ENCODE measurements at regions not wholly inside any gene's neighbourhood (a gene's known extent, or its start where the extent isn't known, plus 50 kb on each side); places are given as distances from the start of the nearest gene placed in this dataset.
"Not testable (repeated sequence)": the region's sequence is repeated elsewhere in the genome, so short reads cannot be mapped to it uniquely, and the experiment has no call there.

DNA sequence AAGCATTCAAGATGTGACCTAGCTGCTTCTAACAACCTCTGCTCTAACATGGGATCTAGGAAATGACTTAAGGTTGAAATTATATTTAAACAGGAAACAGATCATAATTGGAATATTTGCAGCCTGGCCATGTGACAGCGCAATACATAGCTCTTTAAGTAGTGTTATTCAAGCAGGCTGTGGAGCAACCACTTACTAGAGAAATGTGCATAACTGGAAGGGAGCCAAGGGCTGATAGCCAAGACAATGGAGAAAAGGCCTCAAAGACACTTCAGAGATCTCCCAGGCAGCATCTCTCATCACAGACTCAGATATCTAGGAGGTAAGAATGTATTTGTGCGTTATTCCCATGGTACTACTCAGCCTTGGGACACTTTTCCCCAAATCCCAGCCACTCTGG, 823.0 kb upstream of the PRMT6 start:
- H3K27ac ChIP-seq, result no peak overlapping the region
- DNase-seq (ENCODE audit: low read depth, low spot score), result no peak

DNA sequence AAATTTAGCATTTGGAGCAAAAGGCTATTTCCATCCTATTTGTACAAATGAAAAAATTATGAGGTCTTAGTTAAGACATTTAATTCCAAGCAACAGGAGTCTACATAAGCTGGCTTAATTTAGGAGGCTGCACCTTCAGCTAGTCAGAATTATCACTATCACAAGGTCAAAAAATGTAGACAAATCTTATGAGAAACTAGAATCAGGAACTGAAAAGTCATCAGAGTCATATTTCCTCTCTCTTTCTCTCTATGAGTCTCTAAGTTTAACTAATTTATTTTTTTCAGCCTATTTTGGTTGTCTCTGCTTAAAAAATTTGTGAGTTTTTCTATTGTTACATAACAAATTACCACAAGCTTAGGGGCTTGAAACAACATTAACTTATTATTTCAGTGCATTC, 807.1 kb upstream of the PRMT6 start:
- DNase-seq (ENCODE audit: low read depth, low spot score), result no peak
- H3K27ac ChIP-seq, result no peak overlapping the region

DNA sequence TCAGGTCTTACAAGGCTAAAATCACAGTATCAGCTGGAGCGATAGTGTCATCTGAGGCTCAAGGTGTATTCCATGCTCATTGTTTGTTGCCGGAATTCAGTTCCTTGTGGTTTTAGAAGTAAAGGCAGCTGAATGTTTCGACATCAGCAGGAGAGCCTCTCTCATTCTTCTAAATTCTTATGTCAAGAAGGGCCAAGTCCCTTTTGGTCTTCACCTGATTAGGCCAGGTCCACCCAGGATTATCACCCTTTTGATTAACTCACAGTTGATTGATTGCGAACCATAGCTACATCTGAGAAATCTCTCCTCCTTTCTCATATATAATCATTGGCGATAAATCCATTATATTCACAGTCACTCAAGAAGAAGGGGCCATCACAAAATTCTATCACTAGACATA, 806.7 kb upstream of the PRMT6 start:
- no peak overlapping the region for H3K27ac ChIP-seq
- DNase-seq (ENCODE audit: low read depth, low spot score), result no peak

DNA sequence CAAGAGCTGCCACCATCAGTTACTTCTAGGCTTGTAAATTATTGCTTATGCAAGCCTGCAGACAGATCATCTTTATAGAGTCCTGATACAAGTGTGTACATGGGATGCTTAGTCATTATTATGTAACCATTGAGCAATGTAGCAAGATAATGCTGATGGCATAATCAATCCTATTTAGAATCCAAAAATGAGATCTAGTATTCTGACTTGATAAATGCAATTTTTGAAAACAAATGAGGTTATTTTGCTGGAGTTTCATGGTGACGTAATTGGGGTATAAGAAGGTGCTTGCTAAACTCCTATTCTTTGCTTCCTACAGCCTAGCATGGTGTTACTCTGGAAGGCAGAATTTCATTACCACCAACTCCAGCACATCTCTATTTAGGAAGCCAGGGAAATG, 801.7 kb upstream of the PRMT6 start:
- peak overlapping the region; percentile 40 for H3K27ac ChIP-seq
- DNase-seq (ENCODE audit: low read depth, low spot score), result peak; percentile 16

DNA sequence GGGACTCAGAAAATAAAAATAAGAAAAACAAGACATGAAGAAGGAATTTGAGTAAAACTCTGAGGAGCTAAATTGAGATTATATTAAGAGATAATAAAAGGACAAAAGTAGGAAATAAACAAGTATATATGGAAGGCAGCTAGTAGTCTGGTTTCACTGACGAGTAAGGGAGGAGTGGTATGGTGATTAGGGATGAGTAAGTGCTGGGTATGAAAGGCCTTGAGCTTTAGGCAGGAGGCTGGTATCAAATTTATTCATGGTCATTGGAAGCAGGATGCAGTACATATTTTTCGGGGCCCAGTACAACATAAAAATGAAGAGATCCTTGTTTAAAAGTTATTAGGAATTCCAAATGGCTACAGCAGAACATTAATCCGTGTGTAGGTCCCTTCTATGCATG, 789.7 kb upstream of the PRMT6 start:
- no peak for DNase-seq (ENCODE audit: low read depth, low spot score)
- H3K27ac ChIP-seq, result peak overlapping the region; percentile 23

DNA sequence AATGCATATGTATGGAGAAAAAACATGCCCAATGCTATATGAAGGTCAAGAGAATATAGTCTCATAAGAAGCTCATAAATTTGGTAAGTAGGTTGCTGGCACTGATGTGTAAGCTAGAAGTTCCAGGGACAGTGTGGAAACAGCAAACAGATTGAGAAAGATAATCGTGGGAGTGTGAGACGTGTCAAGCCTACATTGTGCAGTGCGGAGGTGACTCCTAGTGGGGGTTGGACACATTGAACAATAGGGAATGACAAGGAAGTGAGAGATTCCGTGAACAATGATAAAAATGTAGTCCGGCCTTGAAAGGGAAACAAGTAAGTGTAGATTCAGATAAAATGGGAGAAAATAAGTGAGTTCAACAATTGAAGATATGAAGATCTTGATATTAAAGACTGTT, 788.4 kb upstream of the PRMT6 start:
- DNase-seq (ENCODE audit: low read depth, low spot score), result no peak
- peak overlapping the region; percentile 23 for H3K27ac ChIP-seq

DNA sequence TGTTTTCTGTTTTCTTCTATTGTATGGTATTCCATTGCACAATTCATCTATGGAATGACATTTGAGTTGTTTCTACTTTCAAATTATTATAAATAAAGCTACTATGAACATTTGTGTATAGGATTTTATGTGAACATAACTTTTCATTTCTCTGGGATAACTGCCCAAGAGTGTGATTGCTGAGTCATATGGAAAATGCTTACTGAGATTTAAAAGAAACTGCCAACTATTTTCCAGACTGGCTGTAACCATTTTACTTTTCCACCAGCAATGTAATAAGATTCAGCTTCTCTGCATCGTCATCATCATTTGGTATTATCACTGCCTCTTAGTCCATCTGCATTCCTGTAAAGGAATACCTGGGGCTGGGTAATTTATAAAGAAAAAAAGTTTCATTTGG, 779.6 kb upstream of the PRMT6 start:
- DNase-seq (ENCODE audit: low read depth, low spot score), result no peak
- no peak overlapping the region for H3K27ac ChIP-seq

DNA sequence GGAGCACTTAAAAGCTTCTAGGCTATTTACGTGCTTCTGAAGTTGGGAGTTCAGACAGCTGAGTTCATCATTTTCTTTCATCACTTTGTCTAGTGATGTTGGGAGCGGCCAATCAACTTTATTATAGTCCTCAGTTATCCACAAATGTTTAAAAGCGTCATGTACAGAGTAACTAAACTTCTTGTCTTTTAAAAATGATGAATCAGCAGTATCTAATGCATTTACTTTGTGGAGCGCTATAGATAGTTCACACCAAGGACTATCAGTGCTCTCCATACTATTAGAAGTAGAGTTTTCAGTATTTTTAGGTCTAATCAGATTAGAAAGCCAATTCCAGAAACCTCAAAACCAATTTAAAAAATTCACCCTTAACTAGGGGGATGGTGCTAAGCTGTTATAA, 778.7 kb upstream of the PRMT6 start:
- H3K27ac ChIP-seq, result no peak overlapping the region
- DNase-seq (ENCODE audit: low read depth, low spot score), result no peak

DNA sequence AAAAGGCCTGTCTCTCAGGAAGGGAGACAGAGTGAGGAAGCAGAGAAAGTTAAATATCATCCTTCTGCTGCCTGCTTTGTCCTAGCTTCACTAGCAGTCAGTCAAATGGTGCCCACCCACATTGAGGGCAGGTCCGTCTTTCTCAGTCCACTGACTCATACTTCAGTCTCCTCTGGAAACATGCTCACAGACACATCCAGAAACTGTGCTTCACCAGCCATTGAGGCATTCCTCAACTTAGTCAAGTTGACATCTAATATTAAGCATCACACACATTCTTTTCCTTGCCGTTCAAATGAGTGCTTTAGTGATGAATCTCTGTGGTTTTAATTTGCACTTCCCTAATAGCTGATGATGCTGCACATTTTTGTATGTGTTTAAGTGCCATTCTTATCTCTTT, 777.8 kb upstream of the PRMT6 start:
- no peak overlapping the region for H3K27ac ChIP-seq
- no peak for DNase-seq (ENCODE audit: low read depth, low spot score)

DNA sequence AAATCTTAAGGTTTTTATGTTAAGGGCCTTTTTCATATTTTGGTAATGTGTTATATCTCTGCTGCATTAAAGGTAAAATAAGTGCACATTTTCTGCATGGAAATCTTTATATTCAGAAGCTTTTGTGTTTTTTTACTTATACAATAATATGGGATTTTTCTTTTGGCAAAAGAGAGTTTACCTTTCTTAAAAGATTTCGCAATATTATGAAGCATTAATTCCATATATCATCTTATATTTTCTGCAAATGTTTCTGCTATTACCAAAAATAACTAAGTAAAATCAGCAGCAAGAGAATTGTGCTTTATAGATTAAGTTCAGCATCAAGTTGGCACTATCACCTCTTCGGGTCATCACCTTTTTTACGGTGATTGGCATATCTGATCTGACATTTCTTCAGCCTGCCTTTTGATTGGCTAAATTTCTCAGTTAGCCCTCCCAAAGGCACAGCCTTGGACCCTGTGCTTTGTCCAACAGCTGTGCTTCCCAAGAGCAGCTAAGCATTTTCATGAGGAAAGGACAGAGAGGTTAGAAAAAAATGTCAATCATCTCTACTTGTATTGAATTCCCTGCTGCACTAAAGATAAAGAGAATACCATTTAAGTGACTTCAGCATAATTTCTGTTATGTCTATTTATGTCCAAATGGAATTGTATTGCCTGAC, 767.1 kb upstream of the PRMT6 start:
- no peak for DNase-seq (ENCODE audit: low read depth, low spot score)
- H3K27ac ChIP-seq, result no peak overlapping the region

DNA sequence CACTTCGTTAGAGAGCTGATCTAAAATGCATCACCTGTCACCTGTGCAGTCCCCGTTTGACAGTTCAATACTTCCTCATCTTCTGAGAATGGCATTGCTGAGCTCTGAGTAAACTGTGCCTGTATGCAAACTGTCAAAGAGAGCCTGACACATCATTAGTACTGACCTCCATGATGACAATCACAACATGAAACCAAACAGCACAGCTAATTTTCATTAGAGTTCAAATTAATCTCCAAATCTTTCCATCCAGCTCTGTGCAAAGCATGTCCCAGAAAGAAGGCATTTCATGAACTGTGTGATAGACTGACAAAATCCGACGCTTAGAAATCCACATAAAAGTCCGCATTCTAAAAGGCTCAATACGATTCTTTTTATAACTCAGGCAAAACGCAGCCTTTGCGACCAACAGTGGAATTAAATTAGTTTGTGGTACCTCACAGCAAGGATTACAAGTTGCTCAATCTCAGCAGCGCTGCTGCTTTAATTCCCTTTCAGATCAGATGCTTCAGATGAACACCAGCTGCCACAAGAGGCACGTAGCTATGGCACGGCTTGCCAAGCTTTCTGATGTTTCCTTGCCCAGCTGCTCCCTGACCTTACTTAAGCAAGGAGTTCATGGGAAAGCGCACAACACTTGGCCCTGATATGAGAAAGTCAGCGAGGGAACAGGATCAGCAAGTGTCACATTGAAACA, 765.5 kb upstream of the PRMT6 start:
- DNase-seq (ENCODE audit: low read depth, low spot score), result no peak

DNA sequence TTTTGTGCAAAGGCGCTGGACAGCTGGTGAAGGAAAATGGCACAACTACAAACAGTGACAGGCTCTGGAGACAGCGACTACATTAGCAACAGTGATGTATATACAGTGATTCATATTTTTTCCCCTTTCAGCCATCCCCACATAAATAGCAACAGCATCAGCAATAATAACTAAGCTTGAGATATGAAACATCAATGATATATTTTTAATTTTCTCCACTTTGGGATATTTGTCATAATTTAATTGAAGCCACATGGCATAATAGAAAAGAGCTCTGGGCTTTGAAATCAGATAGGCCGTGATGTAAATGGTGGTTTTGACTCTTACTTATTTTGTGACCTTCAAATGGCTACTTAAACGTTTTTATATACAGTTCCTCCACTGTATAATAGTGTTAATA, 764.3 kb upstream of the PRMT6 start:
- H3K27ac ChIP-seq, result no peak overlapping the region
- DNase-seq (ENCODE audit: low read depth, low spot score), result no peak

More for the DNA sequence above, 765.5 kb upstream of the PRMT6 start:
- H3K27ac ChIP-seq, result no peak overlapping the region

DNA sequence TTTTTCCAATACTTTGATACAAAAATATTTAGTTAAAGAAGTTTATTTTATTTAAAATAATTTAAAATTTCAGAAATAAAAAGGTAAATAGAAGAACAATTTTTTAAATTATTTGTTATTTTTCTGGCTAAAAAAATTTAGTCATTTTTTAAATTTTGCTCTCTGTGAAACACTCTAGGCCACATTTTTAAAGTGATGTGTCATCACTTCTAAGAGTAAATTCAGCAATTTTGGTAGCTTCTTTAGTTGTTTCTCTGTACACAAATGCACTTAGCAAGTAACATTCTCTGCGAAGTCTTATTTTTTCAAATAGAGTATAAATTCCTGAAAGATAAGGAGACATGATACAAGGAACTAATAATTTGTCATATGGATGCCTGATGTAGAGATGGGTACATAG, 760.0 kb upstream of the PRMT6 start:
- DNase-seq (ENCODE audit: low read depth, low spot score), result no peak
- no peak overlapping the region for H3K27ac ChIP-seq

DNA sequence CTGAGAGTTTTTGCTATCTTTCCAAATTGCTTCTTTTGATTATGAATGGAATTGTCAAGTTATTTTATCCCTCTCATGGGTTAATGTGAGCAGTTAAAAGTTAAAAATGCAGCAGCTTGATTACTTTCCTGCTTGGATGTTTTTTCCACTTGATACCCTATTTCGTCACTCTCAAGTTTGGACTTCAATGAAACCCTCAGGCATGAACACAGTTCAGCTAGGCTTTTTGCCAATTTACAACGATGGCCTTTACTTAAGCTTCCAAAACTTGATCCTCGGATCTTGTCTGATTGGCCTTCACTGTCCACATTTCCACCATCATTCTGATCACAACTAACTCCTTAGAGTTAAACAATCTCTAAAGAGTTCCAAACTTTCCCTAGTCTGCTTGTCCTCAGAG, 752.4 kb upstream of the PRMT6 start:
- no peak for DNase-seq (ENCODE audit: low read depth, low spot score)
- H3K27ac ChIP-seq, result no peak overlapping the region

DNA sequence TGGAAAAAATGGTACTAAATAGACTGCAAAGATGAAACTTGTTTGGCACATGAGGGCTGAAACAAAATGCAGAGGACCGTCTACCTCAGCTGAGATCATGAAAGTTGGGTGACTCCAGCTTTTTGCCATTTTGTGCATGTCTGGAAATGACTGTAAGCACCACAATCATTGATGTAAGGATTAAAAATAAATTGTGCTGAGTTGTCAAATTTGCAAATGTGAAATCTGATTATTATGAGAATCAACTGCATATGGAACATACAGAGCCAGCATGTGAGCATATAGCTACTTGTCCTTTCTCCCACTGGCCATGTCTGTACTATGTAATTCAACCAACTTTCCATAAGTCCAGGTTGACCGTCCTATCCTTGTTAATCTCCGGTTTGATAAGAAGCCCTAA, 736.9 kb upstream of the PRMT6 start:
- no peak overlapping the region for H3K27ac ChIP-seq
- no peak for DNase-seq (ENCODE audit: low read depth, low spot score)

DNA sequence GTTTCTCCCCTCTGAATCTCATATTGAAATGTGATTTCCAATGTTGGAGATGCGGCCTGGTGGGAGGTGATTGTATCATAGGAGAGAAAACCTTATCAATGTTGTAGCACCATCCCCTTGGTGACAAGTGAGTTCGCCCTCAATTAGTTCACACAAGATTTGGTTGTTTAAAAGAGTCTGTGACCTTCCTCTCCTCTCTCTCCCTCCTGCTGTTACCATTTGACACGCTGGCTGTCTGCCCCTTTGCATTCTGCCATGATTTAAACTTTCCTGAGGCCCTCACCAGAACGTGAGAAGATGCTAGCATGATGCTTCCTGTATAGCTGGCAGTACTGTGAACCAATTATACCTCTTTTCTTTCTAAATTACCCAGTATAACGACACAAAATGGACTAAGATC, 730.9 kb upstream of the PRMT6 start:
- no peak for DNase-seq (ENCODE audit: low read depth, low spot score)
- no peak overlapping the region for H3K27ac ChIP-seq

DNA sequence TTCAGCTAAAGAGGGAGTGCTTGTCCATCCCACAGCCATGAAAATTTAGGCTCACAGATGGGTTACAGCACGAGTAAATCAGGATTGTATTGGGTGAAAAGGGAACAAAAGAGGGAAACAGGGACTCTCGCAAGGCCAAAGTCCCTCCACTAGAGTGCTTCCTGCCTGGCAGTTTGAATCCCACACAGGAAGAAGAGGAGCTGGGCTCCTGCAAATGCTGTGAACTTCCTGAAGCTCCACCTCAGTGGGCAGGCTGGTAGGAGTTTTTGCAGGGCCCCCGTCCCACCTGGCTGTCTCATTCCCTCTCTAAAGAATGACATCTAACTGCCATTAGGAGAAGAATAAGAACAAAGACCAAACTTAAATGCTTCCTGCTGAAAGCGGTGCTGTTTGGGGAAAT, 712.0 kb upstream of the PRMT6 start:
- DNase-seq (ENCODE audit: low read depth, low spot score), result no peak

DNA sequence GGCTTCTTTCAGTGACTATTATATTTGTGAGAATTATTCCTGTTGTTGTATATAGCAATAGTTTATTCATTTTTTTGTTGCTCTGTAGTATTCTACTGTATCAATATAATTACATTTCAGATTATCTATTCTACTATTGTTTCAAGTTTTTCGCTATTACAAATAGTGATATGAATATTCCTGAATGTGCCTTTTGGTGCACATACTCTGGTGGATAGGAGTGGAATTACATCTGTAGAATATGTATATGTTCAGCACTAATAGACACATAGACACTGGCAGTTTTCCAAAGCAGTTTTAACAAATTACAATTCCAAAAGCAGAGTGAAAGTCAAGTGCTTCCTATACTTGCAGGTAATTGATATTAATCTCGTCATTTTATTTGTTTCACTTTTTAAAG, 696.2 kb upstream of the PRMT6 start:
- H3K27ac ChIP-seq, result no peak overlapping the region

More for the DNA sequence above, 712.0 kb upstream of the PRMT6 start:
- H3K27ac ChIP-seq, result no peak overlapping the region

DNA sequence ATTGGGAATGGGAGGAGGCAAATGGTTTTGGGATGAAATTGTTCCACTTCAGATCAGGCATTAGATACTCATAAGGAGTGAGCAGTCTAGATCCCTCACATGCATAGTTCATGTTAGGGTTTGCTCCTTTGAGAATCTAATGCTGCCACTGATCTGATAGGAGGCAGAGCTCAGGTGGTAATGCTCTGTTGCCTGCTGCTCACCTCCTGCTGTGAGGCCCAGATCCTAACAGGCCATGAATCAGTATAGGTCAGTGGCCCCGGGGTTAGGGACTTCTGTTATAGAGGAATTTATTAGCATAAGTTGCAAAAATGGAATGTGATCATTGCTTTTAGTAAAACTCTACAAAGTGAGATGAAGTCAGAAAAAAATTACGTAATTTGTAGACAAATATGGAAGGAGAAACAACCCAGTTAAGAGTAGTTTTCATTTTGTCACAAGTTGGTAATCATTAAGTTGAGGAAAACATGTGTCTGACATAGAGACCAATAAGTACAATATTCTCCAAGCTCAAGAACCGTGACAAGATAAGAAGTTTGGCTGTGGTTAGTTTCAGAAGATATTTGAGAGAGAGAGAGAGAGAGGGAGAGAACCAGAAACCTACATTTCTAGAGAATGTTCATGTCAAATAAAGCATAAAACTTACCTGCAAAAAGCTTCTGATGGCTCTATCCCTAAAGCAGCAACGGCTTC, 689.7 kb upstream of the PRMT6 start:
- no peak overlapping the region for H3K27ac ChIP-seq
- DNase-seq (ENCODE audit: low read depth, low spot score), result no peak

More for the DNA sequence above, 696.2 kb upstream of the PRMT6 start:
- no peak for DNase-seq (ENCODE audit: low read depth, low spot score)

DNA sequence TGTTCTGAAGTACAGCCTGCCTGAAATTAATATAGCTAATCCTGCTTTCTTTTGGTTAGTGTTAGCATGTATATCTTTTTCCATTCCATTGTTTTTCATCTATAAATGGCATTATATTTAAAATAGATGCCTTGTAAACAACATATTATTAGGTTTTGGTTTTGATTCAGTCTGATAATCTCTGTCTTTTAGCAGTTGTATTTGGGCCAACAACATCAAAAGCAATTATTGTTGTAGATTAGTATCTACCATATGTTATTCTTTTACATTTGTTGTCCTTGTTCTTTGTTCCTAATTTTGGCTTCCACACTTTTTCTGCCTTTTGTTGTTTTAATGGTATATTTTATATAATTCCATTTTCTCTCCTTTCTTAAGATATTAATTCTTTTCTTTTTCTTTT, 678.2 kb upstream of the PRMT6 start:
- no peak for DNase-seq (ENCODE audit: low read depth, low spot score)
- no peak overlapping the region for H3K27ac ChIP-seq

DNA sequence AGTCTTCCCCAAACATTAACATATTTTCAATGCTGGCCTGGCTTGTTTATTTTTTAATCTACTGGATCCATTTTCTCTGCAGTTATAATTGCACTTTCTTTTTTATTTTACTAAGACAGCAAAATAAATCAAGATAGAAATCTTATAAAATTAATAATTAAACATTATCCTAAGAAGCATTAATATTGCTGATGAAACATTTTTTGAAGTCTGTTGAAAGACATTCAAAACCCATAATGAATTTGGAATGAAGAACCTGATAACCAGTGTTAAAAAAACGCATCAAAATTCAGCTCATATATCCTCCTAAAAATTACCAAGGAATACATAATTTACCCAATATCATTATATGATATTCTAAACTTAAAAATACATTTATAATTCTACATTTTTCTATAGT, 675.7 kb upstream of the PRMT6 start:
- H3K27ac ChIP-seq, result no peak overlapping the region
- DNase-seq (ENCODE audit: low read depth, low spot score), result no peak

DNA sequence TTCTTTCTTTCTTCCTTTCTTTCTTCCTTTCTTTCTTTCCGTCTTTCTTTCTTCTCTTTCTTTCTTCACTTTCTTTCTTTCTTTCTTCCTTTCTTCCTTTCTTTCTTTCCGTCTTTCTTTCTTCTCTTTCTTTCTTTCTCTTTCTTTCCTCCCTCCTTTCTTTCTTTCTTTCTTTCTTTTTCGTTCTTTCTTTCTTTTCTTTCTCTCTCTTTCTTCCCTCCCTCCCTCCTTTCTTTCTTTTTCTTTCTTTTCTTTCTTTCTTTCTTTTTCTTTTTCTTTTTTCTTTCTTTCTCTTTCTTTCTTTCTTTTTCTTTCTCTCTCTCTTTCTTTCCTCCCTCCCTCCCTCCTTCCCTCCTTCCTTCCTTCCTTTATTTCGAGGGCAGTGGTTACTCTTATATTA, 667.3 kb upstream of the PRMT6 start:
- not testable (repeated sequence) for DNase-seq (ENCODE audit: low read depth, low spot score); H3K27ac ChIP-seq

Measured in epithelial cell of prostate (primary cell).